Activated CD8-positive, alpha-beta memory T cell treated with anti-CD3 and anti-CD28 coated beads, Interleukin-2, amount 50 U/mL, for 1 hour (primary cell): ENCODE measurements at regions not wholly inside any gene's neighbourhood (a gene's known extent, or its start where the extent isn't known, plus 50 kb on each side); places are given as distances from the start of the nearest gene placed in this dataset.

Experiments
- DNase-seq: peaks from one replicate; pipeline ENCODE4 v3.0.0-alpha.2; 2020; ENCODE audit errors: extremely low read depth

DNA sequence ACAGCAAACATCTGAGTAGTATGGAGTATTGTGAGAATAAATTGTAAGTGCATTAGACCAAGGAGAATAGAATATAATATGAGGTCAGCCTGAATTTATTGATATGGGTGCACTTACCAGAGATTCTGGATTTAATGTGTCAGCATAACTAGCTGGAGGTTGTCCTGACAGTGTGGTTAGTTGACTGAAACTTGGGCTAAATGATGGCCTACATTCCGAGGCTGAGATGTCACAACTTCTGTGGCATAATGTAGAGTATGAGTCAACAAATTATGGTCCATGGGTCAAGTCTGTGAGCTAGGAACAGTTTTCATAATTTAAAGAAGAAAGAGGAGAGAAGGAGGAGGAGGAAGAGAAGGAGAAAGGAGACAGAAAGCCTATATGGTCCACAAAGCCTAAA lies 127.6 kb downstream of the QPCT start:
- DNase-seq: no peak

DNA sequence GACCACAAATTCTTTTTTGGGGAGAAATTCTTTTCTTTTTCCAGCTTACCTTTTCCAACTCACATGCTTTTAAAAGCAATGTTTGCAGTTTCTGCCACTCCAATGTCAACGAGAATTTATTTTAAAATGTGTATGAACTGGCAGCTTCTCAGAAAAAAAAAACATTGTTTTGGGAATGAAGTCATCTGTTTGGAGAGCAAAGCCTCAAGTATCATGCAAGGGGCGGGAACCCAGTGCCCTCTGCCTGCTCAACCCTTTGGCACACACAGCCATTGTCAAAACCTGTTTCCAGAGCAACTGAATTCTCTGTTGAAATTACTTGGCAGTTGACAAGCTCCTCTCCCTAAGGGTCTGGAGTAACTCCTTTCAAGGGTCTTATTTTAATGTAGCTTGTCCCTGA lies 128.5 kb downstream of the QPCT start:
- no peak for DNase-seq

DNA sequence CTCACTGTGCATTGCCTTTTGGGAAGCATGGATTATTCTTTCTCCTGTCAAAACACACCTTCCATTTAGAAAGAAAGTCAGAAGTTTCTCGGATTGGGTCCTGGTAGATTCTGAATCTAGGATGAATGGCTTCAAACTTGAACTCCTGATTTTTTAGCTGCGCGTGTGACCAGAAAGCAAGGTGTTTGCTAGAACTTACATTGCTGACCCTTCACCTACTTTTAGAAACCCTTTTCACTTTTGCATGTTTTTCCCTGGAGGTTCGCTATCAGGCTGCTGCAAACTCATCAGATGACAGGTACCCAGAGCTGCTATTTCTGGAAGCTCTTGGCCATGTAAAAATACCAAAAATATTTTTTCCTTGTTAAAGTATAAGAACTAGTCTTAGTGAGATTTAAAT lies 132.0 kb downstream of the QPCT start:
- DNase-seq: no peak

DNA sequence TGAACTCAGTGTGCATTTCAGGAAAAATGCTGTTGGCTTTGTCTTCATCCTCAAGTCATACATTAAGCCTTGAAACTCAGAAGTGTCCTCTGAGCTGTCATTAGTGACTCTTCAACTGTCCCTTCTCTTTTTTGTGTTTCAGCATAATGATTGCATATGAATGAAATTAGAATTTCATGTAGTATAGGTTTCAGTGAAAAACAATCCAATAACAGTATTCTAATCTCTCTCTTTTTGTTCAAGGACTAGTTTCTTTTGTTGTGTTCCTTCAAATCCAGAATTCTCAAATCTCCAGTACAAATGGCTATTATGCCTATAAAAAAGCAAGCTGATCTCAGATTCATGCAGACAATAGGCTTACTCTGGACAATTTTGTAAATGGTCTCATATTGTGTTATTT lies 133.5 kb downstream of the QPCT start:
- DNase-seq: no peak

DNA sequence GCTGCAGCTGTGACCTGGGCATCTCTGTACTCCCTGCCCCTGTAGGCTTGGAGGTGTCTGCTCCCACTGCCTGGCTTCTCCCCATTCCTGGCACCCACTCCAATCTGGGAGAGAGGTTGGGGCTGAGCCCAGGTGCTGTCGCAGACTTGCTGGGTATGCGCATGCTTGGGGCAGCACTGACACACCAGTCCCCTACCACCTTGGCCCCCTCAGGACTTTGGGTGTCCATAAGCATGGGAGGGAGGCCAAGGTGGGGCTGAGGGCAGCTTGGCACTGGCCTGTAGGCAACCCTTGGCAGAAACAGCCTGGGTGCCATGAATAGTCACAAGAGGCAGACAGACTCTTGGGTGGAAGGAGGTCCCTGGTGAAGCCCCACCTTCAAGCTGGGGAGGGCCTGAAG lies 136.8 kb downstream of the QPCT start:
- DNase-seq: no peak

DNA sequence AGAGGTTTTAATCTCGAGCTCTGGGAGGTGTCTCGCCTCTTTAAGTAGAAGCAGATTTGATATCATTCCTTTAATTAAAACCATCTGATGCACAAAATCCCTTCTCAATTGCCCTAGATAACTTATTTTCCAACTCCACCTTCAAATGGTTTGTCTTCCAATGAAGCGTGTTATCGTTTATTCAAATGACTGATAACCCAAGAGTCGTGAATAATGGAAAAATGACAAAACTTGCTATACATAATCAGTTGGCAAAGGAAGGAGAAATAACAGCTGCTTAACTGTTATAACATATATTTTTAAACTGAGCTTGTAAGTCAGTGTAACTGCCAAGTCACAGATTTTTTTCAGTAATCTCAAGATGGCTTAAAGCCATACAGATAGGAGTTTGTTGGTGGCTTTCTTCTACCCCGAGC lies 144.6 kb downstream of the QPCT start:
- DNase-seq: no peak

DNA sequence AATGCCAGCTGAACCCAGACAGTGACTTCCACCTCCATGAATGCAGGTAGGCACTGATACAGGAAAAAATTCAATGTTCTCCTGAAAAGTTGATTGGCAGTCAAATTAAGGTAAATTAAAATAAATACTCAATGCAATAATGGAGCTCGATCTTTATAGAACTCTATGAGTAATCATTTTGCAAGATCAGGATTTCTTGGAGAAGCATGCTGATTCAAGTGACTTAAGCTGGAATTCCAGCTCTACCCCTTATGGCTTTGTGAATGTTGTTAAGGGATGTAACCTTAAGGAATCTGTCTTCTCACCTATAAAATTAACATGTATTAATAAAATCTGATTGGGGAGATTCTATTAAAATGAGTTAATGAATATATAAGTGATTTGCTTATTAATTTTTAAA lies 145.1 kb downstream of the QPCT start:
- no peak for DNase-seq

DNA sequence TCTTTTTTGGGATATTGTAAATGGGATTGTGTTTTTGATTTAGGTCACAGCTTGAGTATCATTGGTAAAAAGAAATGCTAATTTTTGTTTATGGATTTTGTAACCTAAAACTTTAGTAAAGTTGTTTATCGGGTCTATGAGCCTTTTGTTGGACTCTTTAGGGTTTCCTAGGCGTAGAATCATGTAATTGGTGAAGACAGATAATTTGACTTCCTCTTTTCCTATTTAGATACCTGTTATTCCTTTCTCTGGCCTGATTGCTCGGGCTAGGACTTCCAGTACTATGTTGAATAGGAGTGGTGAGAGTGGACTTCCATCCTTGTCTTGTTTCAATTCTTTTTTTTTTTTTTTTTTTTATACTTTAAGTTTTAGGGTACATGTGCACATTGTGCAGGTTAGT lies 149.0 kb downstream of the QPCT start:
- DNase-seq: no peak

DNA sequence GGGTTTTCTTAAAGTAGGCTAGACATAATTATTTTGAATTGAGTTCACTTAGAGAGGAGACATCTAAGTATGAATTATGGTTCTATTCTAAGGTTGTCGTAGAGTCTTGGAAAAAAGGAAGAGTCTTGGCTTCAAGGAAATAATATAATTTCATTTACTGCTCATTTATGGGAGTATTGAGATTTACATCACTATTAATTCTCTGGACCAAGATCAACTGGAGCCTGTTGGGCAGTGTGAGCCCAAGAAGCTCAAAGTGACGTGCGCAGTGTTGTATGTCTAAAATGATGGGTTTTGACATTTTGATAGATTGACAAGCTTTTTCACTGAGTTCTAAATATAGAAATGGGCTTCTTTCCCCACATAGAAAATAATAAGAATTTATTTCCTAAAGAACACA lies 154.7 kb downstream of the QPCT start:
- no peak for DNase-seq

DNA sequence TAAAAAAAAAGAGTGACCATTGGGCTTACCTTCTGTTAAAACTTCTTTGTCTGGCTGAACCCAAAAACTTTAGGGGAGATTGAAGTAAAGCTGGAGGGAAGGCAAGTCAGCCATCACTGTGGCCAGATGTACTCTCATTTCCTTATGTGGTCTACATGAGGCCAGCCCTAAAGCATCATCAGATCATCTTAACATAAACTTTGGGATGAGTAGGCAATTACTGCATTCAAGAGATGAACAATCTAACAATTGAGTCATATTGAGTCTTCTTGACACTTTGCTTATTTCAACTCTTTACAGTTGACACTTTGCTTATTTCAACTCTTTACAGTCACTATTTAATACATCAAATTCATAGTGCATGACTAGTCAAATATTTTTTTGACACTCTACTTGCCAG lies 155.6 kb downstream of the QPCT start:
- DNase-seq: no peak

DNA sequence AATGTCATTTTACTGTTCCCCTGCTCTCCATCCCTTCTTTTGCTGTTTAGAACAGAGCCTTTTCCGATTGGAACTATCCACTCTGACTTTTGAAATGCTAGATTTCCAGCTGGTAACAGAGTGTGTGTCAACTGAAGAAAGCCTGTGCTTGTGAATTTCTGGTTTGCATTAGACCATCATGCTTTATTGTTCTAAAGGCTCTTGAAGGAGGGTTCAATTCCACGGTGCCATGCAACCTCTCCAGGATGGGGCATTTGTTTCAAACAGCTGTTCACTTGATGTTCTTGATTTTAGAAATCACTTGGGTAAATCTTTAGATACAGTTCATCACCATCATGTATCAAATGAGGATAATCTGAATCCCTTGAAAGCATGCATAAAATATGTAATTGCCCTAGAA lies 156.7 kb downstream of the QPCT start:
- no peak for DNase-seq

DNA sequence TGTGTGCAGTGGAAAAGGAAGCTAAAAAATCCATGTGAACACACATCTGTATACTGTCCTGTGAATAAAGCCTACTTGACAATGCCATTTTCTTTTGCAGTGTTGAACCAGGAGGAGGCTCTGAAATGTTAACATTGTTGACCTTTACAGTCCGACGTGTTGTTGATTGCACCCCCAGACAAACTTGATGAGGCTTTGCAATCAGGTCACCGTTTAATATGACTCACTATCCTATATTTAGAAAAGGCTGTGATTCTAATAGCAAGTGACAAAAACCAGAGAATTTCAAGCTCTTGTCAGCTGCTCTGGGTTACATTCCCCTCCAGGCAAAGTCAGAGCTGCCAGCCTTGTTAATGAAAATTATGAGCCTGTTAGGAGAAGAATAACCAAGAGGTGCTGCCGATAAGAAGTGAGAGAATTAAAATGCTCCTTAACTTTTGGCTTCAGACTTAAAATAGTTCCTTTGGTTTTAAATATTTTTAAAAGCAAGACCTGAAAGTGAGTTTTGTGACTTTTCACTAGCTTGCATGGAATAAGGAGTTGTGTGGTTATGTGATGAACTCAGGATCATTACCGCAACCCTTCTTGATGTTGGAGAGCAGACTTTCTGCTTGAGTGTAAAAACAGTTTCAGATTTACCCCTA lies 162.1 kb downstream of the QPCT start:
- DNase-seq: no peak

DNA sequence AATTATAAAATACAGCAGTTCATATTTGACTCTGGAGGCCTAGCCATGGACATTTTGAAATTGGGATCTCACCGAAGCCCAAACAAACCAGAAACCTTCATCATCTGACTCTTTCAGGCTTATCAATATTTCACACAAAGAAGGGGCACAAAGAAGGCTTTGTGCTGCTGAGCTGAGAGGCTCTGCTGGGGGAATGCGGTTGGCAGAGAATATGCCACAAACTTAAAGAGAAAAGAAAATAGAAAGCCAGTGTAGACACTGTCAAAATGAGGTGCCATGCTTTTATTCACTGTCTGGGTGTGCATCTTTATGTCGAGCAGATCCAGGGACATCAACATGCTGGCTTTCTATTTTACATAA lies 162.6 kb downstream of the QPCT start:
- no peak for DNase-seq

DNA sequence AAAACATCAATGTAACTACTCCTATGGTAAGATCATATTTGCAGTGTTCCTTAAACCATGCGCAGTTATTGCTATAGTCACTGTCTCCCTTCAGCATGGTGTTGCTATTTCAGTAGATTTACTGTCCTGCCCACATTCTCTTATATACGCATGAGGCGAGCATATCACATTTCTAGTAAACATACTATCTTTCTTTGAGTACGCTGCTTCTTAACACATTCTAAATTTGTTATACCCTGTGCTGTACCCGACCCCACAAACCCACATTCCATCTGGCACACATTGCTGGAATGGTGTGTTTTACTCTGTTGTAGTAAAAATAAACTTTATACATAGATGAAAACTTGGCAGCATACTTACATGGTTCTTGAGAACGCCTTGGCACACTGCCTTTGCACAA lies 163.3 kb downstream of the QPCT start:
- DNase-seq: no peak

DNA sequence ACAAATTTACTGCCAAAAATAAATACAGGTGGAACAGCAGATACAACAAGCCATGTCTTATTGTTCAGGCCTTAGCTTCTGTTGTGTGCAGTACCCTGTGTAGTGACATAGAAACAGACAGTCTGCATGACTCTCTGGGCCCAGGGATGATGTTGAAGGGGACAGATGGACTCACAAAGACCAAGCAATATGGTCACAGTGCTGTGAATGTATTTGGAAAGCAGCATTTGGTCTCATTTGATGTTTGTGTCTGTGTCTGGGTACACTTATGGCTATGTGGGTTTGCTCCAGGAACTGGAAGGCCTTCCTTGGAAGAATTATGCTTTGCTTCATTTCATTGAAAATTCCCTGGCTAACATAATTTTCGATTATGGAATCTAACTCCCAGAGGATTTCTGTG lies 158.5 kb downstream of the CDC42EP3 start:
- no peak for DNase-seq

DNA sequence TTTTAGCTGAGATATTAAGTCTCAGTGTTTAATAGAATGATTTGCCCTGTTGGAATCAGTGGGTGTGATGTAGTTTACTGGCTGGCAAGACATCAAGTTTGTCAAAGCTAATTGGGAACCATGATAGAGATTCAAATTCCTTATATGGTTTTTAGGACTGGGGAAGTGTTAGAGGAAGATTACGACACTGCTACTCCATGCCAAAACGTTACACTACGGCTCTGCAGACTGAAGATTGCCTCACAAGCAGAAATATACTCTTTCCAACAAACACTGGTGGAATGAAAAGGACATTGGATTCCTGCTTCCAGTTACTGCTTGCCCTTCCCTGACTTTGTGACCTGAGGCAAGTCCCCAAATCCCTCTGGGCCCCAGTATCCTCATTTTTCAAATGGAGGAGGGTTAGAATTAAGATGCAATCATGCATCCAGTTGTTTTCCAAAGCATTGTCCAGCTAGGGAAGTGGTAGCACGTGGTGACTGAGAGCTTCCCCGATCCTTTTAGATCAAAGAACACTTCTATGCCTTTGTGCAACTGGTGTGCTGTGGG lies 147.6 kb downstream of the CDC42EP3 start:
- no peak for DNase-seq

DNA sequence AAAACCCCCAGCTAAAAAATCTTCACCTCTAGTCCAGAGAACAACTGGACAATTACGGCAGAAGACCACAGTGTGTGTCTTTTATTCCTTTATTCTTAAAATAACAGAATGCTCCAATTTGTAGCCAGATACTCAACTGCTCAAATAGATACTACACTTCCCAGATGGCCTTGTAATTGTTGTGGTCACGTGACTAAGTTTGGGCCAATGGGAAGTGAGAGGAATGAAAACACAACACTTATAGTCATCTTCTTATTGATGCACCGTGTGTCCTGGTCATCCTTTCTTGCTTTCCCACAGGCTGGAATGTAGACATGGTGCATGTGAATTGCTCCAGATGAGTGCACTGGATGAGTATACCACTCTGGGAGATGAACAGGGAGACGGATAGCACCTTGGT lies 145.1 kb downstream of the CDC42EP3 start:
- no peak for DNase-seq

DNA sequence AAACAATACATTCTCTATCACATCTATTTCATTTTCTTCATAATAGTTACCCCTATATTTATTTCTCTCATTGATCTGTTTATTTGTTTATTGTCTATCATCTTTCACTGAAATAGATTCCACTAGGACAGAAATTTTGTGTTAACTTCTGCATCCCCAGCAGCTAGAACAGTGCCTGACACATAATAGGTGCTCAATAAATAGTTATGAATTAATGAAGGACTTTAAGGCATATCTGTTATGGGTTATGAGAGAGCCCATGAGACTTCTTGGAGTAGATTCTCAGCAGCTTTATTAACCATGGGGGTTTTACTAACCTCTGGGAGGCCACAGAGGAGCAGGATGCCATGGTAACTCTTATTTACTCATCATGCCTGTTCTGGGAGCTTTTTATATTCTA lies 144.6 kb downstream of the CDC42EP3 start:
- DNase-seq: no peak

DNA sequence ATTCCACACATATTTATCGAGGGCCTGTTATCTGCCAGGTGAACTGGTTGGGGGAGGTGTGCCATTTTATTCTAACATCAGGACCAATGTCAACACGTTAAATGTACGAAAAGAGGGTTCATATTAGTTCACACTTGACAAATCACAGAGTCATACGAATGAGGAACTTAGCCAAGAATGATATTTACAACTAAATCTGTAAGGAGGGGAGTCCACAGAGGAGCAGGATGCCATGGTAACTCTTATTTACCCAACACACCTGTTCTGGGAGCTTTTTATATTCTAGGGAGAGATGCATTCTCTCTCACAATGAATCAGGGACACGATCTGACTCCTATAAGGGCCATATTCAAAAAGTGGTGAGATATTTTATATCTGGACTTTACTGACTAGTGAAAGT lies 144.1 kb downstream of the CDC42EP3 start:
- DNase-seq: no peak

DNA sequence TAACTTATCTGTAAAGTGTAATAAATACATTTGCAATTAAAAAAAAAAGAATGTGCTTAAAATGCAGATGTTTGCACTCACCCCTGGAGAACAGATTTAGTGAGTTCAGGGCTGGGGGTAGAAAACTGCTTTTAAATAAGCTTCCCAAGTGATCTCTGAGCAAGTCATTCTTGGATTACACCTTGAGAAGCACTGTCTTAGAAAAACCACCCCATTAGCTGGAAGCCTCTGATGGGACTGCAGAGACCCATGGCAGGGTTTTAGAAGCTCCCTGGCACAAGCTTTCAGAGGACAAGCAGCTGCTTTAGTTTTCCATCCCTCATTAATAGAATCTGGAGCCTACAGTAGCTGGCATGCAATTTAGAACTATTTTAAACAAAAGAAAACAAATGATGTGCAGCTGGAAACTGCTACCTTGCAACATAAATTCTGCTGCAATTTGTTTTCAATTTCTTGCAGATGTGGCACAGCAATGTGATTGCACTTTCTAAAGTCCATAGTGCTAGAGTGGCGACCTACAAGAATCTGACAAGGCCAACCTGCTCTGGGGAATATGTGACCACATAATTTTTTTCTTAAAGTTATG lies 141.5 kb downstream of the CDC42EP3 start:
- no peak for DNase-seq

DNA sequence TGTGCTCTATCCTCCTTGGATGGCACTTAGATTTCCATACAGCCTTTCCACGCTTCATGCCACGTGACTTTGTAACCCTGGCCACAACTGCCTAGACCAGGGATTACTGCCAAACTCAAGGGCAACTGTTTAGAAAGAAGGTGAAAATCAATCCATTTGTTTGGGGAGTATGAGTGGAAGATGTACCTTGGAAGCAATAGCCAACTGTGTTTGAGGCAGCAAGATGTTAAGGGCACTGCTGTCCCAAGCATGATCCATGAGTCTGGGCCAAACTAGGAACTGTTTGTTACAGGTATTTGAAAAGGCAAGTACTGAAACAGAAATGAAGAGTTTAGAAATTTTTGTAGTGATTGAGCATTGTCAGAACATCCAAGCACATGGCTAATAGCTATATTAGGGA lies 138.9 kb downstream of the CDC42EP3 start:
- no peak for DNase-seq

DNA sequence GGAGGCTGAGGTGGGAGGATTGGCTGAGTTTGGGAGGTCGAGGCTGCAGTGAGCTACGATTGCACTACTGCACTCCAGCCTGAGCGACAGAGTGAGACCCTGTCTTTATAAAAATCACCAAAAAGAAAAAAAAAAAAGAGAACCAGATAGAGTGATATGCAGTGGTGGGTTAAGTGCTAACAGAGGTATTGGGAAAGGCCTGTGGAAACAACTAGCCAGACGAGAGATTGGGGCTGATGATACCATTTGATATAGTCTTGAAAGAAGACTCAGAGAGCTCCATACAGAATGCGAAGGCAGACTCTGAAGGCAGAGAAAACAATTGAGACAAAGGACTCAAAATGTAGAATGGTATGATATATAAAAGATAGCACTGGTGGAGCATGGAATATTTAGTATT lies 134.1 kb downstream of the CDC42EP3 start:
- DNase-seq: no peak

DNA sequence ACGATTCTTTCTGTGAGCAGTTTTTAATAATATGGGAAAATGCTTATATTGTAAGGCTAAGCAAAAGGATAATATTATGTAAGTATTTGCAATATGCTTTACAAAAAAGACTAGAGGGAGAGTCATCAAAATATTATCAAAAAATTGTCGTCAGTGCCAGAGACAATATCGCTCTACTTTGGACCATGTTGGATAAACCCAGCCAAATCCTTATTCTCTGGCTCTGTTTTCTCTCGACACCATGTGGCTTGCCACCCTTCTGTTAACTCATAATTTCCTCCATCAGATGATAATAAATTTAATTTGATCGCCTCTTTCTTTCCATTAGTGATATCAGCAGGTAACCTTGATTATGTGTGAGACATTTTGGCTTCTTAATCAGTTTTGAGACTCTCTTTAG lies 129.9 kb downstream of the CDC42EP3 start:
- no peak for DNase-seq

DNA sequence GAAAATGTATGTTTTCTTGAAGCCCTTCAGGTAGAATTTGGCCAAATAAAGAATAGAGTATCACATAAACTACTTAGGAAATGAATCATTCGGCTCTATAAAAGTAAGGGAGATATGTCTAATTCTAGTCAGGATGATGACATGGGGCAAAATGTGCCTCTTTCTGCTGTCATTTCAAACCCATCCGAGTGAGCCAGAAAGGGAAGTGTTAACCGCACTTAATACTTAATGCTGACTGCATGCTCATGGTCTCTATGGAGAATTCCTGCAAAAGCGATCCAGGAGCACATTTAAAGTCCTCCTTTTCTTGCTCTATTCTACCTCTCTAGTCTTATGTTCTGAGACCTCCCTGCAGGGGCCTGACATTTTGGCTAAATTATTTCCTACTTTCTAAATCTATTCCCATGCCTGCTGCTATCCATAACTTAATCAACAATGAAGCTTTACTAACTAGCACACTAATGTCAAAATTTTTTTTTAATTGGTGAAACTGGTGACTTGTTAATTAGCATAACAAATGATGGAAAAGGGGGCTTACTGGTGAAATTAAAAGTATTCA lies 127.4 kb downstream of the CDC42EP3 start:
- no peak for DNase-seq
